Inferior parietal cortex (tissue), 1 donor: ENCODE measurements at regions not wholly inside any gene's neighbourhood (a gene's known extent, or its start where the extent isn't known, plus 50 kb on each side); places are given as distances from the start of the nearest gene placed in this dataset.
"Not testable (repeated sequence)": the region's sequence is repeated elsewhere in the genome, so short reads cannot be mapped to it uniquely, and the experiment has no call there.

Source experiments
- DNase-seq: peaks from one replicate; pipeline ENCODE4 v3.0.0-alpha.2; 2016; ENCODE audit errors: extremely low spot score

- no peak for DNase-seq
Measured at GRCh38 chr6:15904651-15905376, 224.1 kb upstream of the MYLIP start.

- DNase-seq = no peak
Measured at GRCh38 chr6:15901141-15902115, 227.5 kb upstream of the MYLIP start.

DNA sequence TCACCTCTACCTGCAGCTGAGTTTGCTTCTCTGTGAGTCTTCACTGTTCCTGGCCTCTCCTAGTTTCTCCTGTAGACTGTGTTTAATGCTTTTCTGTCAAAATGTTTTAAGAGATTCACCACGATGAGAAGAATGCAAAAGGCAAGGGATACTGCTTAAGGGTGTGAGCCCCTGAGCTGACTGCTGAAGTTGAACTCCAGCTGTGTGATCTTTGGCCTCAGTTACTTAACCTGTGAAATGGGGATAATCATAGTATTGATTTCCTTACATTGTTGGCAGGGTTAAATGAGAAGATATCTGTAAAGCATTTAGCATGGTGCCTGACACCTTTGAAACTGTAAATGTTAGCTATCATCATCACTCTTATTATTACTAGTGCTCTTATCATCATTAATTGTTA, 230.2 kb upstream of the MYLIP start:
- no peak for DNase-seq

GRCh38 chr6:15897063-15897876, 231.6 kb upstream of the MYLIP start:
- DNase-seq = no peak

- no peak for DNase-seq
Measured at GRCh38 chr6:15894973-15895725, 232.3 kb upstream of the DTNBP1 start.

DNA sequence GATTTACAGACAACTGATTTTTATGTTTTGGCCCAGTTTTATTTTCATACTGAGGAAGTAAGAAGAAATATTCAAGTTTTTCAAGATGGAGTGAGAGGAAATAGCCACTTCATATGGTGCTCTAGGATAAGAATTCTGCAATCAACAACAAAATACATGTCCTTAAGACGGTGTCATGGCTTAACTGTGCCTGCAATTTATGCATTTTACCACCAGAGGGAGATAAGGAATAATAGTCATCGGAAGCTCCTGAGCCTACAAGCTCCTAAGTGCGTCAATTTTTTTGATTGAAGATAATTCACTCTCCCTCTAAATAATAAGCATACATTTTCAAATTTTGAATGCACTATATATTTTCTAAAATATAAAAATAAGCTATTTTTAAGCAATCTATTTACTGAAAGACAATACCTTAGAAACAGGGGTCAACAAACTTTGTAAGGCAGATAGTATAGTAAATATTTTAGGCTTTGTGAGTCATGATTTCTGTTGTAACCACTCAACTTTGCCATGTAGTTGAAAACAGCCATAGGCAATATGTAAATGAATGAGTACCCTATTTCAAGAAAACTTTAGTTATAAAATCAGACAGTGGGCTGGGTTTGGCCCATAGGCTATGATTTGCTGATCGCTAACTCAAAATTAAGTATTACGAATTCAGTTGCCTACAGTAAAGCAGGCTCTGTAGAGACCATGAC, 230.9 kb upstream of the DTNBP1 start:
- no peak for DNase-seq

DNA sequence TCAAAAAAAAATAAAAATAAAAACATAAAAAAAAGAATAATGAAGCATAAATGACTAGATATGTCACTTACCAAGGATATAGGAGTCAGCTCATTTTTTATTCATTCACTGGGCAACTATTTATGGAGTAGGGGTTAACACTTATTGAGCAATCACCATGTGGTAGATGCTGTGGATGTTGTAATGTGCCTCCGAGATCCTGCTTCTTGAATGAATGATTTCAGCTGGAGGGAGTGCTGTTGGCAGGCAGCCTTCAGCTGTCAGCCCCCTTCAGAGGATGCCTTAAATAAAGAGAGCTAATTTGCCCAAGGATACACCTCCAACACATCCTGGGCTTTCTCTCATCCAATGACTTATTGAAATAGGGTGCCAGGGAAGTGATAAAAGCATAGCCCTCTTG, 229.5 kb upstream of the DTNBP1 start:
- DNase-seq = no peak

- no peak for DNase-seq
Measured at GRCh38 chr6:15888798-15889772, 226.3 kb upstream of the DTNBP1 start.

DNA sequence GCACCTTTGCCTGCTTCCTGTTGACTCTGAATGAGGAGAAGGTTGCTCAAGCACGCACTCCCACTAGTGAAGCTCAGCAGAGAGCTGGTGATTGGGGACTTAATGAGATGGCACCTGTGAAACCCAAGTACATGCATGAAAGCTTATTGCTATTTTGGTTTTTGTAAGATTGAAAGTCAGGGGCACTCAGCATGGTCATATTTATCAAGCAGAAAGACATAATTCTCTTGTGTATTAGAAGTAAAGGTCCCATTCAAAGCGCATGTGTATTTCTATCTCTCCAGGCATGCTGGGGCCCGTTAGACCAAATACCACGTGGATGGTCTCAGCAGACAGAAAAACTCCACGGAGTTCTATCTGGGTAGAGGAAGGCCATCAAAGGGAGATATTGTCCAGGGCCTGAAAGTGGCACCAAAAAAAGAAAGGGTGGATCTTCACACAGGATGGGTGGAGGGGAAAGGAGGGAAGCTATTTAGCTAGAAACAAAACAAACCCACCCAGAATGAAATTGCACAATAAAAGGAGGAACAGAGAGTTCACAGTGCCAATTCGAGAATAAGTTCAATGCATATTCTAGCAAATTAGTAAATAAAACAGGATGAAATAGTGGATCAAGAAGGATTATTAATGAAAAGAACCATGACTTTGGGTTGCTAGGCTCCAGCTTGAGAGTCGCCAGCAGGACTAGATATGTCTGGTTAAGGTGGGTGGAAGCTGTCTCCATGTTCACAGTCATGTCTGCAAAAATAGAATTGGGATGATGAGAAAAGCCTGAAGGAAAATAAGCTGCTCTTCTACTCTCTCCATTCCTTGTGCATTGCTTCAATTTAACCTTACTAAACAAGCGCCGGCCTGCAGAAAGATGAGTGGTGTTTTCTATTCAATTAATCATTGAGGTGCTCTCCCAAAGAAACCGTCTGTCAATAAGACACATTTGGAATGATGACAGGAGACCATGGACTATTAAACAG, 224.9 kb upstream of the DTNBP1 start:
- no peak for DNase-seq

GRCh38 chr6:15885624-15886023, 222.8 kb upstream of the DTNBP1 start:
- no peak for DNase-seq

DNA sequence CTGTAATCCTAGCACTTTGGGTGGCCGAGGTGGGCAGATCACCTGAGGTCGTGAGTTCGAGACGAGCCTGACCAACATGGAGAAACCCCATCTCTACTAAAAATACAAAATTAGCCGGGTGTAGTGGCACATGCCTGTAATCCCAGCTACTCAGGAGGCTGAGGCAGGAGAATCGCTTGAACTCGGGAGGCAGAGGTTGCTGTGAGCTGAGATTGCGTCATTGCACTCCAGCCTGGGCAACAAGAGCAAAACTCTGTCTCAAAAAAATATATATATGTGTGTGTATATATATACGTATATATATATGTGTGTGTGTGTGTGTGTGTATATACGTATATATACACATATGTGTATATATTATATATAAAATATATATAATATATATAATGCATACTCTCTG, 220.8 kb upstream of the DTNBP1 start:
- DNase-seq = not testable (repeated sequence)

GRCh38 chr6:15882915-15883314, 220.1 kb upstream of the DTNBP1 start:
- DNase-seq = no peak

DNA sequence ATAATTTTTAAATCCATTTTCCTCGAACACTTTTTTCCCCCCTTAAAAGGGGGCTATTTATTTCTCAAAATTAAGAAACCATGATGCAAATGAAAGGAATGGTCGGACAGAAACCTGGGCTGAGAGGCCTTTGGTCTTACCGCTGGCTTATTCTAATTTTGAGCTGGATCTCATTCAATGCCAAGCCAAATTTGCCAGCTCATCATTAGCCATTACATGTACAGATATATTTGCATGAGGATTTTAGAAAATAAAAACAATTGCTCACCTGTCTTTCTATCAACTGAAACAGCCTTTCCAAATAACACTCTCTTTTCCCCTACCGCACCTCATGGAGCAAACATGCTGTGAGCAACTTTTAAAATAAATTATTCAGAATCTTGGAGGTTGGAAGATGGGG, 219.5 kb upstream of the DTNBP1 start:
- DNase-seq = no peak

DNA sequence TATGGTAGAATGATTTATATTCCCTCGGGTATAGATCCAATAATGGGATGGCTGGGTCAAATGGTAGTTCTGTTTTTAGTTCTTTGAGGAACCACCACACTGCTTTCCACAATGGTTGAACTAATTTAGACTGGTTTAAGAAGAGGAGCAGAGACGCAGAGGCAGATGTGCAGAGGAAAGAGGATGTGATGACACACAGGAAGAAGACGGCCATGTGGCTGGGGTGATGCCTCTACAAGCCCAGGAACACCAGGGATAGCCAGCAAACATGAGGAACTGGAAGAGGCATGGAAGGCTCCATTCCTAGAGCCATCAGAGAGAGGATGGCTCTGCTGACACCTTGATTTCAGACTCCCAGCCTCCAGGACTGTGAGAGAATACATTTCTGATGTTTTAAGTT, 218.3 kb upstream of the DTNBP1 start:
- DNase-seq = no peak

DNA sequence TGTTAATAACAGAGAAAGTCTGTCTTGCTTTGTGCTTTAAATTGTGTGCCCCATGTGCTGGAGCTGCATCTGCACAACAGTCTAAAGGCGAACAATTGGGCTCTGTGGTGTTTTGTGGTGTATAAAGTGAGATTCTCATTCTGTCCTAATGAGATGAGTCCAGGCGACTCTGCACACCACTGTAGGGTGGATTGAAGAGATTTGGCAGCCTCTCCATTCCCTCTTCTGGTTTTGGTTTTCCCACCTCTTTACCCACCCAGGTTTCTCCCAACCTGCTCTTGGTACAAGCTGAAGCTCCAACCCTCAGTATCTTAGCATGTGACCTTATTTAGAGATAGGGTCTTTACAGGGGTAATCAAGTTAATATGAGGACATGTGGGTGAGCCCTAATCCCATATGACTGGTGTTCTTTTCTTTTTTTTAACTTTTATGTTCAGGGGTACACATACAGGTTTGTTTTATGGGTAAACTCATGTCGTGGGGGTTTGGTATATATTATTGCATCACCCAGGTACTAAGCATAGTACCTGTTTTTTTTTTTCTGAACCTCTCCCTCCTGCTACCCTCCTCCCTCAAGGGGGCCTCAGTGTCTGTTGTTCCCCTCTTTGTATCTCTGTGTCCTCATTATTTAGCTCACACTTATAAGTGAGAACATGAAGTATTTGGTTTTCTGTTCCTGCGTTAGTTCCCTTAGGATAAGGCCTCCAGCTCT, 217.6 kb upstream of the DTNBP1 start:
- no peak for DNase-seq

DNA sequence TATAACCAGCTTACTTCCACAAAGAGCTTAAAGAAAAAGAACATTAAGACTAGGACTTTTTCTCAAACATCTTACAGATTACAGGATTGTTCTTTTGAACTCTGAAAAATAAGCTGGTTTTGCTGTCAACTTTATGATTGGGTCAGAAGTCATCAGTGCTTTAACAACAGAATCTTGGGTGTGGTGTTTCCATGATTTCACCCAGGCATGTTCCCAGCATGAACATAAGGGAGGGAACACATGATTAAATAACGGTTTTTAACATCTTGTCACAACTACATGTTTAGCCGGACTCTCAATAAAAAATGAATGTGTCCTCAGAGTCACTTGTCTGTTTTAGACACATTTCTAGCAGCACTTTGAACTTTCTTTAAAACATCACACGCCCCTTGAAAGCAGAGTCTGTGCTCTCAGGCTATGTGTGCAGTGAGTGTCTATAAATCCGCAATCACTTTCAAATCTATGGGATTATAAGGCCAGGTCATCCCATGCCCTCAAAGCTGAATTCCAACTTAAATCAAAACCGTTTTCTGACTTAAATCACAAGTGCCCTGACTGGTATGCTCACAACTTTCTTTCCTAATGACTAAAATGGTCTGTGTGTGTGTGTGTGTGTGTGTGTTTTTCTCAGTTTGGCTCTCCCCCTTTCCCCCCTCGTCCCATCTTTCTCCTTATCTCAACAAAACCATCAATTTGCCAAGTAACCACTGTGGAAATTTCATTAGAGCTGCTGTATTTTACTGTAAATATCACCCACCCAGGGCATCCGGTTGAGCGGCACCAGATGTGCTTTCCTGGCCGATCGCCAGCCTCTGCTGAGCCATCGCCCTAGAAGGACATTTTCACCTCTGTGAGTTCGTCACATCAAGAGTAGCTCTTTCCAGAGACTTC, 216.8 kb upstream of the DTNBP1 start:
- no peak for DNase-seq

GRCh38 chr6:15877231-15877630, 214.4 kb upstream of the DTNBP1 start:
- DNase-seq = no peak
